ENCODE measurements at regions not wholly inside any gene's neighbourhood (a gene's known extent, or its start where the extent isn't known, plus 50 kb on each side); places are given as distances from the start of the nearest gene placed in this dataset.

- no peak for TF ChIP-seq POLR2AphosphoS5 (IDR thresholded peaks at IDR 0.05; ENCODE audit: low read depth, low read length)
- TF ChIP-seq TAF1 (IDR thresholded peaks at IDR 0.05; ENCODE audit: low read depth, low read length) = no peak
- no peak for TF ChIP-seq POLR2A (IDR thresholded peaks at IDR 0.05; ENCODE audit: low read depth, low read length)
- TF ChIP-seq SPI1 (IDR thresholded peaks at IDR 0.05; ENCODE audit: low read depth, low read length) = no peak
- TF ChIP-seq PAX5 (IDR thresholded peaks at IDR 0.05; ENCODE audit: insufficient read depth, low read length, severe bottlenecking) = no peak
- TF ChIP-seq POU2F2 (IDR thresholded peaks at IDR 0.05; ENCODE audit: low read depth, low read length) = no peak
These were observed 454.2 kb downstream of the GRIA2 start for GRCh38 chr4:157674699-157675098.
